Mucosa of descending colon (tissue), 3 donors: ENCODE measurements at regions not wholly inside any gene's neighbourhood (a gene's known extent, or its start where the extent isn't known, plus 50 kb on each side); places are given as distances from the start of the nearest gene placed in this dataset.

ENCODE experiments used
- ATAC-seq: fragments of 200-7000 bp; cut with Tn5 transposase; one replicate; pipeline ENCODE4 v1.9.1; 2020; ENCODE audit warnings: mild to moderate bottlenecking, moderate library complexity
- DNase-seq, 3 donors: peaks; one replicate each; pipeline ENCODE4 v3.0.0-alpha.2; 2020
- H3K36me3 ChIP-seq: fragments of 200-600 bp; one replicate; pipeline ENCODE4 v1.8.0; 2021; ENCODE audit warnings: low read depth, mild to moderate bottlenecking
- H3K4me1 ChIP-seq: fragments of 200-600 bp; one replicate; pipeline ENCODE4 v1.8.0; 2021; ENCODE audit warnings: low read depth, mild to moderate bottlenecking
- H3K4me3 ChIP-seq: fragments of 200-600 bp; one replicate; pipeline ENCODE4 v1.8.0; 2021; ENCODE audit warnings: mild to moderate bottlenecking
- H3K9me3 ChIP-seq: fragments of 200-600 bp; one replicate; pipeline ENCODE4 v1.8.0; 2021; ENCODE audit warnings: mild to moderate bottlenecking
- CTCF ChIP-seq: fragments of 200-600 bp; IDR thresholded peaks from one replicate; pipeline ENCODE4 v1.8.0; 2022; ENCODE audit warnings: antibody characterized with exemption, mild to moderate bottlenecking
- intact Hi-C, 2 donors: fragments of 100-400 bp; cut with DNase I in 1 of 2; cut with micrococcal nuclease in 1 of 2; formaldehyde crosslinking; loops; one replicate each; pipeline versions ENCODE4 v1.11.0 to v1.11.1; 2022; cut with DNase I, micrococcal nuclease
- donor health status: DM: no; HTN: no; CAD: no; lungs with moderate emphysema.
- donor health status: DM: no; HTN: no; CAD: no.
- donor health status: DM: no; HTN: yes; CAD: no.

GRCh38 chr9:79377339-79377855, 194.4 kb upstream of the TLE4 start:
- ATAC-seq: no peak
- intact Hi-C loops: no loop called here
- Histone ChIP-seq H3K36me3 (no peaks in the 10 kb centered on the region), H3K4me1 (no peaks in the 10 kb centered on the region), H3K9me3 (no peaks in the 10 kb centered on the region), H3K4me3 (no peak overlapping the region)
- TF ChIP-seq CTCF: no peak
- DNase-seq: no peak

- ATAC-seq: no peak
- no peaks in the 10 kb centered on the region for H3K9me3 ChIP-seq
- no peaks in the 10 kb centered on the region for H3K36me3 ChIP-seq
- no peak for TF ChIP-seq CTCF
- DNase-seq: no peak
- no peaks in the 10 kb centered on the region for H3K4me1 ChIP-seq
- intact Hi-C loops: no loop called here
- no peak overlapping the region for H3K4me3 ChIP-seq
These were observed 193.7 kb upstream of the TLE4 start for GRCh38 chr9:79378107-79378506.

- H3K4me1 ChIP-seq: no peaks in the 10 kb centered on the region
- DNase-seq: no peak
- no peaks in the 10 kb centered on the region for H3K36me3 ChIP-seq
- H3K9me3 ChIP-seq: no peaks in the 10 kb centered on the region
- TF ChIP-seq CTCF: no peak
- H3K4me3 ChIP-seq: no peak overlapping the region
- ATAC-seq: no peak
- intact Hi-C loops: no loop called here
These were observed 189.7 kb upstream of the TLE4 start for GRCh38 chr9:79382044-79382443.

- TF ChIP-seq CTCF: no peak
- ATAC-seq: no peak
- Histone ChIP-seq H3K4me1 (no peaks in the 10 kb centered on the region), H3K9me3 (no peaks in the 10 kb centered on the region), H3K4me3 (no peak overlapping the region), H3K36me3 (no peaks in the 10 kb centered on the region)
- intact Hi-C loops: no loop called here
- no peak for DNase-seq
These were observed 189.3 kb upstream of the TLE4 start for GRCh38 chr9:79382458-79382857.

- no peak for TF ChIP-seq CTCF
- Histone ChIP-seq H3K36me3 (no peaks in the 10 kb centered on the region), H3K9me3 (no peaks in the 10 kb centered on the region), H3K4me3 (no peak overlapping the region), H3K4me1 (no peaks in the 10 kb centered on the region)
- intact Hi-C loops: no loop called here
- ATAC-seq: no peak
- DNase-seq: no peak
These were observed 188.7 kb upstream of the TLE4 start for GRCh38 chr9:79383096-79383495.

- H3K9me3 ChIP-seq: no peaks in the 10 kb centered on the region
- no peak overlapping the region for H3K4me3 ChIP-seq
- no peak for TF ChIP-seq CTCF
- intact Hi-C loops: no loop called here
- DNase-seq: no peak
- no peaks in the 10 kb centered on the region for H3K4me1 ChIP-seq
- no peaks in the 10 kb centered on the region for H3K36me3 ChIP-seq
- ATAC-seq: no peak
These were observed 187.7 kb upstream of the TLE4 start for GRCh38 chr9:79384091-79384490.
